ENCODE measurements at regions not wholly inside any gene's neighbourhood (a gene's known extent, or its start where the extent isn't known, plus 50 kb on each side); places are given as distances from the start of the nearest gene placed in this dataset.

DNA sequence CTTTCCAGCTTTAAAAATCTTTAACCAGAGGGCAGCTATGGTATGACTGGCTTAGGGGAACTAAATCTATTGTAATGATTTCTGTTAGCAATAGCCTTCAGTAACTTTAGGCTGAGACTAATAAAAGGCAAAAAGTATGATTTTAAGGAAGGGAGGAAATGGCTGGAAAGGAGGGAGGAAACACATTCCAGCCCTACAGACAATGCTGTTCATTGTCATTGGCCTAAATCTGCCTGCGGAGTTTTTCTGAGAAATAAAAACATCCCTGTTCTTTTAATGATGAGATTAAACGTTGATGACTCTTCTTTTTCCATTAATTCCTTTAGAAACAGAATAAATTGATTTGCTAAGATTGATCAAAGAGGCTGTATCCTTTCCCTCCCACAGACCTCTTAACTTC lies 99.6 kb upstream of the GRAMD1B start:
- TF ChIP-seq POLR2A (IDR thresholded peaks at IDR 0.05; ENCODE audit: extremely low read depth, insufficient read length) = no peak
- TF ChIP-seq, protein P1, sequence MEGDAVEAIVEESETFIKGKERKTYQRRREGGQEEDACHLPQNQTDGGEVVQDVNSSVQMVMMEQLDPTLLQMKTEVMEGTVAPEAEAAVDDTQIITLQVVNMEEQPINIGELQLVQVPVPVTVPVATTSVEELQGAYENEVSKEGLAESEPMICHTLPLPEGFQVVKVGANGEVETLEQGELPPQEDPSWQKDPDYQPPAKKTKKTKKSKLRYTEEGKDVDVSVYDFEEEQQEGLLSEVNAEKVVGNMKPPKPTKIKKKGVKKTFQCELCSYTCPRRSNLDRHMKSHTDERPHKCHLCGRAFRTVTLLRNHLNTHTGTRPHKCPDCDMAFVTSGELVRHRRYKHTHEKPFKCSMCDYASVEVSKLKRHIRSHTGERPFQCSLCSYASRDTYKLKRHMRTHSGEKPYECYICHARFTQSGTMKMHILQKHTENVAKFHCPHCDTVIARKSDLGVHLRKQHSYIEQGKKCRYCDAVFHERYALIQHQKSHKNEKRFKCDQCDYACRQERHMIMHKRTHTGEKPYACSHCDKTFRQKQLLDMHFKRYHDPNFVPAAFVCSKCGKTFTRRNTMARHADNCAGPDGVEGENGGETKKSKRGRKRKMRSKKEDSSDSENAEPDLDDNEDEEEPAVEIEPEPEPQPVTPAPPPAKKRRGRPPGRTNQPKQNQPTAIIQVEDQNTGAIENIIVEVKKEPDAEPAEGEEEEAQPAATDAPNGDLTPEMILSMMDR (IDR thresholded peaks at IDR 0.05; ENCODE audit: low read depth, low read length) = no peak

Data from NB4 (cell line).